MM.1S (cell line): ENCODE measurements at regions not wholly inside any gene's neighbourhood (a gene's known extent, or its start where the extent isn't known, plus 50 kb on each side); places are given as distances from the start of the nearest gene placed in this dataset.

ENCODE experiments used
- DNase-seq: peaks from one replicate; pipeline ENCODE4 v3.0.0-alpha.2; 2015
- H2AFZ ChIP-seq: fragments of 300-600 bp; sonication (generic); 2 replicates; pipeline ENCODE4 v1.6.0; 2016; ENCODE audit warnings: antibody characterized with exemption, low read length
- H3F3A ChIP-seq: fragments of 300-600 bp; sonication (generic); 2 replicates; pipeline ENCODE4 v1.6.1; 2016; ENCODE audit warnings: mild to moderate bottlenecking, antibody characterized with exemption, low read length, moderate library complexity, mixed read lengths; ENCODE audit not compliant: insufficient read depth
- H3K27ac ChIP-seq: fragments of 300-600 bp; sonication (generic); 2 replicates; pipeline ENCODE4 v1.5.1; 2016; ENCODE audit warnings: mild to moderate bottlenecking, low read length
- H3K27me3 ChIP-seq: fragments of 300-600 bp; sonication (generic); replicated peaks from 2 replicates; pipeline ENCODE4 v1.6.0; 2016; ENCODE audit warnings: low read length; ENCODE audit not compliant: insufficient read depth
- H3K36me3 ChIP-seq: fragments of 300-600 bp; sonication (generic); replicated peaks from 2 replicates; pipeline ENCODE4 v1.6.1; 2016; ENCODE audit warnings: mild to moderate bottlenecking, low read length, mixed read lengths; ENCODE audit not compliant: insufficient read depth
- H3K4me1 ChIP-seq: fragments of 300-600 bp; sonication (generic); 2 replicates; pipeline ENCODE4 v1.6.1; 2016; ENCODE audit warnings: low read length, mixed read lengths
- H3K4me2 ChIP-seq: fragments of 300-600 bp; sonication (generic); 2 replicates; pipeline ENCODE4 v1.6.0; 2016; ENCODE audit warnings: low read depth, low read length
- H3K4me3 ChIP-seq: fragments of 300-600 bp; sonication (generic); 2 replicates; pipeline ENCODE4 v1.5.1; 2016; ENCODE audit warnings: low read length, mixed read lengths
- H3K79me2 ChIP-seq: fragments of 300-600 bp; sonication (generic); 2 replicates; pipeline ENCODE4 v1.6.1; 2016; ENCODE audit warnings: mixed run types, low read length, mixed read lengths
- H3K9ac ChIP-seq: fragments of 300-600 bp; sonication (generic); 2 replicates; pipeline ENCODE4 v1.6.1; 2016; ENCODE audit warnings: low read length, mixed read lengths
- H3K9me2 ChIP-seq: fragments of 300-600 bp; sonication (generic); replicated peaks from 2 replicates; pipeline ENCODE4 v1.6.1; 2016; ENCODE audit warnings: mild to moderate bottlenecking, low read length, mixed read lengths; ENCODE audit not compliant: insufficient read depth
- H3K9me3 ChIP-seq: fragments of 300-600 bp; sonication (generic); replicated peaks from 2 replicates; pipeline ENCODE4 v1.6.1; 2016; ENCODE audit warnings: mild to moderate bottlenecking, low read length, mixed read lengths; ENCODE audit not compliant: insufficient read depth
- H4K20me1 ChIP-seq: fragments of 300-600 bp; sonication (generic); 2 replicates; pipeline ENCODE4 v1.6.1; 2016; ENCODE audit warnings: mild to moderate bottlenecking, low read length, moderate library complexity, mixed read lengths; ENCODE audit not compliant: insufficient read depth
- CTCF ChIP-seq: fragments of 300-600 bp; sonication (generic); IDR thresholded peaks from 2 replicates; pipeline ENCODE4 v1.5.1; 2016; ENCODE audit warnings: antibody characterized with exemption, low read length, mixed read lengths
- EZH2 ChIP-seq: fragments of 300-600 bp; sonication (generic); optimal IDR thresholded peaks from 2 replicates; pipeline ENCODE3; 2017; ENCODE audit warnings: low read depth, mild to moderate bottlenecking, antibody characterized with exemption, low read length, mixed read lengths
- EZH2phosphoT487 ChIP-seq: fragments of 300-600 bp; sonication (generic); IDR thresholded peaks from 2 replicates; pipeline ENCODE4 v1.6.1; 2018; ENCODE audit warnings: antibody characterized with exemption, low read length

GRCh38 chr13:39960191-39960590, 304.7 kb downstream of the COG6 start:
- no peak overlapping the region for H3K27ac ChIP-seq
- H3K27me3 ChIP-seq, result no peaks in the 10 kb centered on the region
- no peaks in the 10 kb centered on the region for H3K9me2 ChIP-seq
- H3F3A ChIP-seq, result no peaks in the 10 kb centered on the region
- no peak overlapping the region for H3K4me2 ChIP-seq
- H2AFZ ChIP-seq, result no peak overlapping the region
- no peaks in the 10 kb centered on the region for H3K9me3 ChIP-seq
- no peaks in the 10 kb centered on the region for H3K4me1 ChIP-seq
- no peak overlapping the region for H3K4me3 ChIP-seq
- no peak for TF ChIP-seq EZH2phosphoT487
- no peak for TF ChIP-seq EZH2
- TF ChIP-seq CTCF, result no peak
- no peaks in the 10 kb centered on the region for H4K20me1 ChIP-seq
- no peaks in the 10 kb centered on the region for H3K79me2 ChIP-seq
- DNase-seq, result no peak
- no peak overlapping the region for H3K9ac ChIP-seq
- no peaks in the 10 kb centered on the region for H3K36me3 ChIP-seq

DNA sequence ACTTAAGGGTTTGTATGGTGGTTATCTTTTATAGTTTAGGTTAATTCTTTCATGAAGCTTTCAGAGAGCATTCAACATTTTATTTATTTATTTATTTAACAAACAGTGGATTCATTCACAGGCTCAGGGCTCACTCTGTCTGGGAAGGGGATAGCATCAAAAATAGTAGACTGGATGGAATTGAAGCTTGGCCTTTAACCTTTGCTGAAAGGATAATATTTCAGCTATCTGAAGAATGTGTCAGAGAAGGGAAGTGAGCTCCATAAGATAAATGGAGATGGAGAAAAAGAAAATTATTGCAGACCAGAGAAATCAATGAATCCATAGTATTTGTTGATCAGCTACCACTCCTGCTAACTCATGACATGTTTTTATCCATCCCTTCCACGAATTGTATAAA, 305.6 kb downstream of the COG6 start:
- Histone ChIP-seq H4K20me1 (no peaks in the 10 kb centered on the region), H3K4me3 (no peak overlapping the region), H3K9me3 (no peaks in the 10 kb centered on the region), H3K36me3 (no peaks in the 10 kb centered on the region), H3K4me2 (no peak overlapping the region), H3K27me3 (no peaks in the 10 kb centered on the region), H3K9me2 (no peaks in the 10 kb centered on the region), H2AFZ (no peak overlapping the region), H3K27ac (no peak overlapping the region), H3K9ac (no peak overlapping the region), H3K79me2 (no peaks in the 10 kb centered on the region), H3F3A (no peaks in the 10 kb centered on the region), H3K4me1 (no peaks in the 10 kb centered on the region)
- TF ChIP-seq EZH2, result no peak
- TF ChIP-seq EZH2phosphoT487, result no peak
- no peak for TF ChIP-seq CTCF
- DNase-seq, result no peak

- DNase-seq, result no peak
- Histone ChIP-seq H3K9me3 (no peaks in the 10 kb centered on the region), H3F3A (no peaks in the 10 kb centered on the region), H2AFZ (no peak overlapping the region), H3K4me3 (no peak overlapping the region), H3K79me2 (no peaks in the 10 kb centered on the region), H3K36me3 (no peaks in the 10 kb centered on the region), H4K20me1 (no peaks in the 10 kb centered on the region), H3K27ac (no peak overlapping the region), H3K9ac (no peak overlapping the region), H3K4me1 (no peaks in the 10 kb centered on the region), H3K9me2 (no peaks in the 10 kb centered on the region), H3K4me2 (no peak overlapping the region), H3K27me3 (no peaks in the 10 kb centered on the region)
- TF ChIP-seq CTCF (no peak), EZH2phosphoT487 (no peak), EZH2 (no peak)
Measured at GRCh38 chr13:39963612-39964011, 308.1 kb downstream of the COG6 start.
